ENCODE measurements at regions not wholly inside any gene's neighbourhood (a gene's known extent, or its start where the extent isn't known, plus 50 kb on each side); places are given as distances from the start of the nearest gene placed in this dataset.

DNA sequence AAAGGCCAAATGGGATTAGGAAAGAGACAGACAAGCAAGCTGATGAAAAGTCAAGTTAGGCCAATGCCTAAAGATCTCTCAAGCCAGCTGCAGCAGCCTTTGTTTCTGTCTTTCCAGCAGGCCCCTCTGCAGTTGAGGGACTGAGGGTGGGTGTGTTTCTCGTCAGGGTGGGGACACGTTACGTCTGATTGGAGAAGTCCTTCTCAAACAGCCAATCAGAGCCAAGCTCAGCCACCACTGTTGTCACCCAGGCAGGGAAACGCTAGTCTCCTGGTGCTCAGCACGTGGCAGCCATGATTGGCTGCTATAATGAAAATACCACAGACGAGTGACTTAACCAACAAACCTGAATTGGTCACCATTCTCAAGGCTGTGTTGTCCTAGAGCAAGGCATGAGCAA is 177.1 kb upstream of the LCORL start:
- WGBS (ENCODE audit: low lambda C conversion rate) = 33% methylated on average over 4 of the region's 6 CpGs
- Histone ChIP-seq H3K27ac (ENCODE audit: low read depth in 2 of 2, low read length in 1 of 2) (no peak overlapping the region), H3K9me2 (no peaks in the 10 kb centered on the region), H3K4me3 (ENCODE audit: low read depth in 2 of 2, low read length in 1 of 2) (no peak overlapping the region), H4K20me1 (ENCODE audit: insufficient read depth) (no peaks in the 10 kb centered on the region), H3K79me2 (ENCODE audit: insufficient read depth) (no peaks in the 10 kb centered on the region), H3K36me3 (replicated peaks in 1 of 2; ENCODE audit: control insufficient read depth in 1 of 2, insufficient read depth in 2 of 2, low read length in 1 of 2) (no peaks in the 10 kb centered on the region), H3K4me1 (ENCODE audit: control insufficient read depth in 1 of 2, insufficient read depth in 2 of 2, low read depth in 1 of 2, low read length in 1 of 2) (no peaks in the 10 kb centered on the region; a peak in 1 of 4 replicates), H3K4me2 (no peak overlapping the region), H3K9ac (no peak overlapping the region), H2AFZ (ENCODE audit: low read depth) (no peak overlapping the region), H3K9me3 (no peaks in the 10 kb centered on the region), H3K27me3 (ENCODE audit: insufficient read depth) (no peaks in the 10 kb centered on the region), H3F3A (replicated peaks; ENCODE audit: insufficient read depth) (no peaks in the 10 kb centered on the region)
- no peak for DNase-seq
- CTCF ChIA-PET = no interaction called here
- TF ChIP-seq RFX5 (IDR thresholded peaks at IDR 0.05; ENCODE audit: low read length) (no peak), RCOR1 (IDR thresholded peaks at IDR 0.05; ENCODE audit: low read length) (no peak), EZH2phosphoT487 (IDR thresholded peaks at IDR 0.05; ENCODE audit: borderline replicate concordance, low read depth) (no peak)
- TF ChIP-seq, protein P1, sequence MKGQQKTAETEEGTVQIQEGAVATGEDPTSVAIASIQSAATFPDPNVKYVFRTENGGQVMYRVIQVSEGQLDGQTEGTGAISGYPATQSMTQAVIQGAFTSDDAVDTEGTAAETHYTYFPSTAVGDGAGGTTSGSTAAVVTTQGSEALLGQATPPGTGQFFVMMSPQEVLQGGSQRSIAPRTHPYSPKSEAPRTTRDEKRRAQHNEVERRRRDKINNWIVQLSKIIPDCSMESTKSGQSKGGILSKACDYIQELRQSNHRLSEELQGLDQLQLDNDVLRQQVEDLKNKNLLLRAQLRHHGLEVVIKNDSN (IDR thresholded peaks at IDR 0.05; ENCODE audit: borderline replicate concordance, low read depth) = no peak
- POLR2A ChIA-PET = no interaction called here

DNA sequence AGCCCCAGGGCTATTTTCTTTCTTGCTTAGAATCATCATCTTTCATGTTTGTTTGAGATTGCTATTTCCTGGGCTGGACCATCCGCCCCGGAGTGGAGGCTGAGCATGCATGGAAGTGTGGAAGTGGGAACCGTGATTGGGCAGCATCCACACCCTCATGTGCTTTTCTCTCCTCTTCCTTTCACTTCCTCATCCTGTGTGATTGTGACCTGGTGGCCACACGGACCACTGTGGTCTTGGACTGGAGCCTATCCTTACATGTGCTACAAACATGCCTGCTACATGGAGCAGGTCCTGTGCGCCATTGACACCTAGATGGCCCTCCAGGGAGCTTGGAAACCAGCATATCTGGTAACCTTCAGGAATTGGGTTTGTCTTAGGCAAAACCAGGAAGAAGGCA is 175.9 kb upstream of the LCORL start:
- Histone ChIP-seq H3K79me2 (ENCODE audit: insufficient read depth) (no peaks in the 10 kb centered on the region), H2AFZ (ENCODE audit: low read depth) (no peak overlapping the region), H3K27me3 (ENCODE audit: insufficient read depth) (no peaks in the 10 kb centered on the region), H3K9ac (no peak overlapping the region), H3K9me2 (no peaks in the 10 kb centered on the region), H3K4me2 (no peak overlapping the region), H3K27ac (ENCODE audit: low read depth in 2 of 2, low read length in 1 of 2) (no peak overlapping the region), H3K4me1 (ENCODE audit: control insufficient read depth in 1 of 2, insufficient read depth in 2 of 2, low read depth in 1 of 2, low read length in 1 of 2) (no peaks in the 10 kb centered on the region; a peak in 1 of 4 replicates), H3K36me3 (replicated peaks in 1 of 2; ENCODE audit: control insufficient read depth in 1 of 2, insufficient read depth in 2 of 2, low read length in 1 of 2) (no peaks in the 10 kb centered on the region), H3K4me3 (ENCODE audit: low read depth in 2 of 2, low read length in 1 of 2) (no peak overlapping the region), H3F3A (replicated peaks; ENCODE audit: insufficient read depth) (no peaks in the 10 kb centered on the region), H3K9me3 (no peaks in the 10 kb centered on the region), H4K20me1 (ENCODE audit: insufficient read depth) (no peaks in the 10 kb centered on the region)
- WGBS (ENCODE audit: low lambda C conversion rate) = 37% methylated on average over 4 of the region's 5 CpGs
- POLR2A ChIA-PET = no interaction called here
- CTCF ChIA-PET = no interaction called here
- DNase-seq = no peak
- TF ChIP-seq YY1 (IDR thresholded peaks at IDR 0.05; ENCODE audit: low read depth) (no peak), GABPA (IDR thresholded peaks at IDR 0.05; ENCODE audit: low read depth) (no peak), MEF2A (IDR thresholded peaks at IDR 0.05; ENCODE audit: borderline replicate concordance, low read depth) (no peak)

DNA sequence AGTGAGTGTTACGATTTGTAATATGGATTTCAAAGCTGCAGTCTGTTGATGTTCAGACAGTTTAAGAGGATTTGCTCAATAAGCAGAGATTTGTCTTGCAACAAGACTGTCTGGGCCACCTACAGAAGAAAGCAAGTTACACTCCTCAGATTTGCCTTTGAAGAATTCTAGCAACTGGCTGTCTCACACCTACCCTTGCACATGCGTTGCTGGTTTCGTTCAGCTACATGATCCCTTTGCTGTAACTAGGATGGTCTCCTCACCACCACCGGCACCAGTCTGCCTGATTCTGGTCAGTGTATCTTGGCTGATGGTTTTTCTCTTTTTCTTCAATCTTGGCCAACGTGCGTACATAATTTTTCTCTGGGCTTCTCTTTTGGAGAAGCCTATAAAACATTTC is 172.7 kb upstream of the LCORL start:
- no peaks in the 10 kb centered on the region for H4K20me1 ChIP-seq (ENCODE audit: insufficient read depth)
- H3K4me2 ChIP-seq = no peak overlapping the region
- CTCF ChIA-PET = no interaction called here
- H3F3A ChIP-seq (replicated peaks; ENCODE audit: insufficient read depth) = no peaks in the 10 kb centered on the region
- 19% methylated on average over 6 of the region's 6 CpGs for WGBS (ENCODE audit: low lambda C conversion rate)
- H3K4me3 ChIP-seq (ENCODE audit: low read depth in 2 of 2, low read length in 1 of 2) = no peak overlapping the region
- H3K79me2 ChIP-seq (ENCODE audit: insufficient read depth) = no peaks in the 10 kb centered on the region
- H3K36me3 ChIP-seq (replicated peaks in 1 of 2; ENCODE audit: control insufficient read depth in 1 of 2, insufficient read depth in 2 of 2, low read length in 1 of 2) = no peaks in the 10 kb centered on the region
- DNase-seq = no peak
- H3K9me3 ChIP-seq = no peaks in the 10 kb centered on the region
- H3K27ac ChIP-seq (ENCODE audit: low read depth in 2 of 2, low read length in 1 of 2) = no peak overlapping the region
- no peaks in the 10 kb centered on the region for H3K27me3 ChIP-seq (ENCODE audit: insufficient read depth)
- no peaks in the 10 kb centered on the region; a peak in 1 of 4 replicates for H3K4me1 ChIP-seq (ENCODE audit: control insufficient read depth in 1 of 2, insufficient read depth in 2 of 2, low read depth in 1 of 2, low read length in 1 of 2)
- POLR2A ChIA-PET = no interaction called here
- no peak overlapping the region for H2AFZ ChIP-seq (ENCODE audit: low read depth)
- H3K9ac ChIP-seq = no peak overlapping the region
- no peaks in the 10 kb centered on the region for H3K9me2 ChIP-seq
- no peak for TF ChIP-seq SMC3 (IDR thresholded peaks at IDR 0.05; ENCODE audit: low read depth, low read length)
- no peak for TF ChIP-seq POLR2AphosphoS5 (IDR thresholded peaks at IDR 0.05; ENCODE audit: low read depth, low read length)
- TF ChIP-seq GATA2 (CRISPR knock-in tag; IDR thresholded peaks at IDR 0.05) = no peak
- TF ChIP-seq, protein P2, sequence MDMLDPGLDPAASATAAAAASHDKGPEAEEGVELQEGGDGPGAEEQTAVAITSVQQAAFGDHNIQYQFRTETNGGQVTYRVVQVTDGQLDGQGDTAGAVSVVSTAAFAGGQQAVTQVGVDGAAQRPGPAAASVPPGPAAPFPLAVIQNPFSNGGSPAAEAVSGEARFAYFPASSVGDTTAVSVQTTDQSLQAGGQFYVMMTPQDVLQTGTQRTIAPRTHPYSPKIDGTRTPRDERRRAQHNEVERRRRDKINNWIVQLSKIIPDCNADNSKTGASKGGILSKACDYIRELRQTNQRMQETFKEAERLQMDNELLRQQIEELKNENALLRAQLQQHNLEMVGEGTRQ (IDR thresholded peaks at IDR 0.05; ENCODE audit: borderline replicate concordance, low read depth, low read length) = no peak
- TF ChIP-seq FOSL2 (IDR thresholded peaks at IDR 0.05; ENCODE audit: borderline replicate concordance, low read depth) = no peak
- TF ChIP-seq RCOR1 (IDR thresholded peaks at IDR 0.05; ENCODE audit: low read length) = no peak
- TF ChIP-seq EP300 (IDR thresholded peaks at IDR 0.05; ENCODE audit: borderline replicate concordance in 1 of 2, low read depth in 1 of 2, low read length in 1 of 2) = no peak
- TF ChIP-seq TAF1 (IDR thresholded peaks at IDR 0.05; ENCODE audit: borderline replicate concordance, low read depth, low read length) = no peak
- TF ChIP-seq, protein P3, sequence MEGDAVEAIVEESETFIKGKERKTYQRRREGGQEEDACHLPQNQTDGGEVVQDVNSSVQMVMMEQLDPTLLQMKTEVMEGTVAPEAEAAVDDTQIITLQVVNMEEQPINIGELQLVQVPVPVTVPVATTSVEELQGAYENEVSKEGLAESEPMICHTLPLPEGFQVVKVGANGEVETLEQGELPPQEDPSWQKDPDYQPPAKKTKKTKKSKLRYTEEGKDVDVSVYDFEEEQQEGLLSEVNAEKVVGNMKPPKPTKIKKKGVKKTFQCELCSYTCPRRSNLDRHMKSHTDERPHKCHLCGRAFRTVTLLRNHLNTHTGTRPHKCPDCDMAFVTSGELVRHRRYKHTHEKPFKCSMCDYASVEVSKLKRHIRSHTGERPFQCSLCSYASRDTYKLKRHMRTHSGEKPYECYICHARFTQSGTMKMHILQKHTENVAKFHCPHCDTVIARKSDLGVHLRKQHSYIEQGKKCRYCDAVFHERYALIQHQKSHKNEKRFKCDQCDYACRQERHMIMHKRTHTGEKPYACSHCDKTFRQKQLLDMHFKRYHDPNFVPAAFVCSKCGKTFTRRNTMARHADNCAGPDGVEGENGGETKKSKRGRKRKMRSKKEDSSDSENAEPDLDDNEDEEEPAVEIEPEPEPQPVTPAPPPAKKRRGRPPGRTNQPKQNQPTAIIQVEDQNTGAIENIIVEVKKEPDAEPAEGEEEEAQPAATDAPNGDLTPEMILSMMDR (IDR thresholded peaks at IDR 0.05) = no peak
- TF ChIP-seq, protein P4, sequence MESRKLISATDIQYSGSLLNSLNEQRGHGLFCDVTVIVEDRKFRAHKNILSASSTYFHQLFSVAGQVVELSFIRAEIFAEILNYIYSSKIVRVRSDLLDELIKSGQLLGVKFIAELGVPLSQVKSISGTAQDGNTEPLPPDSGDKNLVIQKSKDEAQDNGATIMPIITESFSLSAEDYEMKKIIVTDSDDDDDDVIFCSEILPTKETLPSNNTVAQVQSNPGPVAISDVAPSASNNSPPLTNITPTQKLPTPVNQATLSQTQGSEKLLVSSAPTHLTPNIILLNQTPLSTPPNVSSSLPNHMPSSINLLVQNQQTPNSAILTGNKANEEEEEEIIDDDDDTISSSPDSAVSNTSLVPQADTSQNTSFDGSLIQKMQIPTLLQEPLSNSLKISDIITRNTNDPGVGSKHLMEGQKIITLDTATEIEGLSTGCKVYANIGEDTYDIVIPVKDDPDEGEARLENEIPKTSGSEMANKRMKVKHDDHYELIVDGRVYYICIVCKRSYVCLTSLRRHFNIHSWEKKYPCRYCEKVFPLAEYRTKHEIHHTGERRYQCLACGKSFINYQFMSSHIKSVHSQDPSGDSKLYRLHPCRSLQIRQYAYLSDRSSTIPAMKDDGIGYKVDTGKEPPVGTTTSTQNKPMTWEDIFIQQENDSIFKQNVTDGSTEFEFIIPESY (IDR thresholded peaks at IDR 0.05; ENCODE audit: borderline replicate concordance, low read depth) = no peak
- TF ChIP-seq, protein P1 (IDR thresholded peaks at IDR 0.05; ENCODE audit: borderline replicate concordance, low read depth) = no peak
- TF ChIP-seq RFX5 (IDR thresholded peaks at IDR 0.05; ENCODE audit: low read length) = no peak

Data from SK-N-SH (cell line).